ENCODE measurements at regions not wholly inside any gene's neighbourhood (a gene's known extent, or its start where the extent isn't known, plus 50 kb on each side); places are given as distances from the start of the nearest gene placed in this dataset.

GRCh38 chr17:71378036-71378435 is 742.8 kb upstream of the SOX9 start:
- TF ChIP-seq EP300 (IDR thresholded peaks at IDR 0.05; ENCODE audit: borderline replicate concordance): no peak
- no peak for TF ChIP-seq REST (IDR thresholded peaks at IDR 0.05; ENCODE audit: low read depth)
- TF ChIP-seq NFIC (IDR thresholded peaks at IDR 0.05): no peak
- TF ChIP-seq TAF1 (IDR thresholded peaks at IDR 0.05; ENCODE audit: low read depth): no peak
- no peak for TF ChIP-seq TEAD4 (IDR thresholded peaks at IDR 0.05)
- TF ChIP-seq YY1 (IDR thresholded peaks at IDR 0.05; ENCODE audit: low read depth): no peak
- no peak for TF ChIP-seq USF1 (IDR thresholded peaks at IDR 0.05)
- TF ChIP-seq FOXM1 (IDR thresholded peaks at IDR 0.05; ENCODE audit: borderline replicate concordance, low read depth): no peak
- TF ChIP-seq RAD21 (IDR thresholded peaks at IDR 0.05; ENCODE audit: low read depth): no peak
- no peak for TF ChIP-seq CREB1 (IDR thresholded peaks at IDR 0.05; ENCODE audit: low read depth)
